PC-3 (cell line): ENCODE measurements at regions not wholly inside any gene's neighbourhood (a gene's known extent, or its start where the extent isn't known, plus 50 kb on each side); places are given as distances from the start of the nearest gene placed in this dataset.

Experiments used
- CTCF ChIP-seq: fragments of 300-600 bp; sonication (generic); conservative IDR thresholded peaks from 2 replicates; pipeline ENCODE4 v1.5.1; 2017; ENCODE audit warnings: antibody characterized with exemption, low read depth, mild to moderate bottlenecking, low read length
- EZH2phosphoT487 ChIP-seq: fragments of 300-600 bp; sonication (generic); IDR thresholded peaks from 2 replicates; pipeline ENCODE4 v1.6.1; 2018; ENCODE audit warnings: mild to moderate bottlenecking, antibody characterized with exemption, low read length, borderline replicate concordance

GRCh38 chrX:51053741-51054140 lies 143.2 kb downstream of the BMP15 start:
- no peak for TF ChIP-seq CTCF
- TF ChIP-seq EZH2phosphoT487: no peak
